Brain microvascular endothelial cell (primary cell): ENCODE measurements at regions not wholly inside any gene's neighbourhood (a gene's known extent, or its start where the extent isn't known, plus 50 kb on each side); places are given as distances from the start of the nearest gene placed in this dataset.

Experiments used
- DNase-seq: peaks from one replicate; pipeline ENCODE4 v3.0.0-alpha.2; 2020
- H3K27ac ChIP-seq: fragments of 250-450 bp; sonication (Bioruptor Pico); 2 replicates; pipeline ENCODE4 v1.5.1; 2020; ENCODE audit warnings: mild to moderate bottlenecking, moderate library complexity
- H3K27me3 ChIP-seq: fragments of 250-450 bp; sonication (Bioruptor Pico); replicated peaks from 2 replicates; pipeline ENCODE4 v1.5.1; 2020; ENCODE audit warnings: mild to moderate bottlenecking
- H3K36me3 ChIP-seq: fragments of 250-450 bp; sonication (Bioruptor Pico); replicated peaks from 2 replicates; pipeline ENCODE4 v1.5.1; 2020; ENCODE audit warnings: mild to moderate bottlenecking
- H3K4me3 ChIP-seq: 2 replicates; pipeline ENCODE4 v1.5.1; 2011; ENCODE audit warnings: low read depth, mild to moderate bottlenecking, control low read depth, low read length, moderate library complexity
- CTCF ChIP-seq: IDR thresholded peaks from 2 replicates; pipeline ENCODE4 v1.5.1; 2011; ENCODE audit warnings: low read depth, mild to moderate bottlenecking, moderate library complexity, low read length, control low read depth, inconsistent platforms; ENCODE audit errors: missing control alignments
- in situ Hi-C: cut with HindIII; loops from 2 replicates; pipeline ENCODE4 v1.10.0; 2017; ENCODE audit warnings: low sequenced_read_pairs, low pct_ligation_motif_present

DNA sequence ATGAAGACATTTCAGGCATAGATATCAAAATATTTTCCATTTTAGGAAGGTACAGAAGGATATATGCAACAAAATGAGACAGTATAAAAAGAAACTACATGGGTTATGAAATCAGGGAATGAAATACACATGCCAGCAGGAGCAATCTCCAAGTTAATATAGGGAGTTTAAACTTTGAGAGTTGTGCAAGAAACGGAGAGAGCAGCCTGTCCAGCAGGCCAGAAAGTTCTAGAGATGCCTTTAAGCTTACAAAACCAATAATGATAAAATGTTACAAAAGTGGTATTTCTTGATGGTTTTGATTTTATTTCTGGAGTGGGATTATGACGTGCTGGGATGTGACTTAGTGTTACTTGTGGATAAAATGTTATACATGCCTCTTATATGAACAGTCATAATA, 2047.9 kb downstream of the ARAP2 start:
- H3K27ac ChIP-seq, result no peak overlapping the region
- in situ Hi-C loops, result no loop called here
- TF ChIP-seq CTCF, result no peak
- DNase-seq, result no peak
- no peak overlapping the region for H3K4me3 ChIP-seq
- no peaks in the 10 kb centered on the region for H3K27me3 ChIP-seq
- H3K36me3 ChIP-seq, result no peaks in the 10 kb centered on the region

GRCh38 chr4:34198966-34199365, 2045.3 kb downstream of the ARAP2 start:
- TF ChIP-seq CTCF, result no peak
- Histone ChIP-seq H3K36me3 (no peaks in the 10 kb centered on the region), H3K4me3 (no peak overlapping the region), H3K27ac (no peak overlapping the region), H3K27me3 (no peaks in the 10 kb centered on the region)
- in situ Hi-C loops, result no loop called here
- no peak for DNase-seq

DNA sequence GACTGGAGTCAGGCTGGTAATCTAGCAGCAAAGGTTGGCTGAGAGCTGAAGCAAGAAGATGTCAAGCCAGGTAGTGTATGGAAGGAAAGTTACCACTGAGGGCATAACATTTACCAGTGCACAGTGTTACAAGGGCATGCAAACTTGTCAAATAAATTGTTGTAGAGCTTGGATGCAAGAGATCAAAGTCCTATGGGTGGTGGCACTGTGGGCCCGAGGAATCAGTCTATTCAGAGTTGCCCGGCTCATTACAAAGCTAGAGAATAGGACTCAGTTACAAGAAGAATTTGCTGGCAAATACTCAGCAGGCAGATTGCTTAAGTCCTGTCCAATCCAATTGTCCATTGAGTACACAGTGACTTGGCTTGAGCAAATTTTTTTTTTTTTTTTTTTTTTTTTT, 2043.8 kb downstream of the ARAP2 start:
- no peak overlapping the region for H3K4me3 ChIP-seq
- in situ Hi-C loops, result no loop called here
- no peaks in the 10 kb centered on the region for H3K36me3 ChIP-seq
- no peak overlapping the region for H3K27ac ChIP-seq
- TF ChIP-seq CTCF, result no peak
- DNase-seq, result no peak
- H3K27me3 ChIP-seq, result no peaks in the 10 kb centered on the region

DNA sequence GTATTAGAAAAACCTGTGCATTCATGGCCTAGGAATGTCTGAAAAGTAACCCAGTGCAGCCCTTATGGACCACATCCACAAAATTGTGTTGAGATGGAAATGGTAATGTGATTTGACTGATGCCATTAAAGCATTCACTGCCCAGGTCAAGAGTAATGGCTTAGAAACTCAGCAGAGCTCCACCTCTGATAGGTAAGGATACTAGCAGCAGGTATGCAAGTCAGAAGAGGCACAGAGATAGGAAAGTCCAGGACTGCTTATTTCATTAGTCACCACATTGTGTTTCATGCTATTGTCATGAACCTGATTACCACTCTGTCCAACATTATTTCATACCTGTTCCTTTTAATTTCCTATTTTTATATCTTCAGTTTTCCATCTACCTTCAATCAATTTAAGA, 2042.2 kb downstream of the ARAP2 start:
- in situ Hi-C loops, result no loop called here
- TF ChIP-seq CTCF, result no peak
- H3K27me3 ChIP-seq, result no peaks in the 10 kb centered on the region
- DNase-seq, result no peak
- H3K36me3 ChIP-seq, result no peaks in the 10 kb centered on the region
- H3K4me3 ChIP-seq, result no peak overlapping the region
- H3K27ac ChIP-seq, result no peak overlapping the region

DNA sequence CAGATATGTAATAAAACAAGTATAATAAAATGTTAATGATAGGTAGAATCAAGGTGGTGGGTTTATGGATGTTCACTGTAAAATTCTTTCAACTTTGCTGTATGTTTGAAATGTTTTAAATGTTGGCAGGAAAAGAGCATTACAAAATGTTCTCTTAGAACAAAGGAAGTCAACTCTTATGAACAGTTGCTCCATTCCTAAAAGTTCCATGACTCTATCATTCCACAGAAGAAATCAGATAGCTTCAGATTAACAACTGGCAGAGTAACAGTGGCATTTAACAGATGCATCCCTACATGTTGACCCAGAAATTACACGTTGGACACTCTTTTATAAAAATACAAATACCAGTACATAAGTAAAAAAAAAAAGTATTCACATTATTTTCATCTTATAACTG, 2023.7 kb downstream of the ARAP2 start:
- TF ChIP-seq CTCF, result no peak
- Histone ChIP-seq H3K4me3 (no peak overlapping the region), H3K36me3 (no peaks in the 10 kb centered on the region), H3K27me3 (no peaks in the 10 kb centered on the region), H3K27ac (no peak overlapping the region)
- DNase-seq, result no peak
- in situ Hi-C loops, result no loop called here

DNA sequence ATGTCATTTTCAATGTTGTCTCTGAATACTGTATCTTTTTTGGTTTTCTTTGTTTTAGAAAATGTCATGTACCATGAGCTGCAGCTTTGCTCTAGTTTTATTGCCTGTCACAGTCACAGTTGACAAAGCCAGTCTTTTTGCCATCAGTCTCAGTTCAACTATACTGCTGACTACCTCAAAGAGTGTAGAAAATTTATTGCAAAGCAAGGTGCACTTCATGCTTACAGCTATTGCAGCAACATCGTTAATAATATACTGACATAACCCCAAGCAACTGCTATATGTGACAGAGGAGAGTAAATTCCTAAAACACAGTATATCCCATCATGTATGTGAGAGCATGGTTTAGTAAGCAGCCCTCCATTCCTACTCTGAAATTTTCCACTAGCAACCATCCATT, 2022.3 kb downstream of the ARAP2 start:
- Histone ChIP-seq H3K27ac (no peak overlapping the region), H3K4me3 (no peak overlapping the region), H3K27me3 (no peaks in the 10 kb centered on the region), H3K36me3 (no peaks in the 10 kb centered on the region)
- TF ChIP-seq CTCF, result no peak
- in situ Hi-C loops, result no loop called here
- no peak for DNase-seq
